ENCODE measurements at regions not wholly inside any gene's neighbourhood (a gene's known extent, or its start where the extent isn't known, plus 50 kb on each side); places are given as distances from the start of the nearest gene placed in this dataset.

GRCh38 chr1:60898987-60899386, 183.4 kb upstream of the NFIA start:
- Histone ChIP-seq H3K9me3 (ENCODE audit: low read length) (no peaks in the 10 kb centered on the region), H3K36me3 (ENCODE audit: insufficient read depth, low read length) (no peaks in the 10 kb centered on the region), H3K27ac (ENCODE audit: low read depth, low read length) (no peak overlapping the region), H3K27me3 (ENCODE audit: insufficient read depth, low read length, poor library complexity, severe bottlenecking) (no peaks in the 10 kb centered on the region), H3K4me3 (ENCODE audit: low read length) (no peak overlapping the region), H3K4me1 (ENCODE audit: insufficient read depth, low read length) (no peaks in the 10 kb centered on the region)
- Mint-ChIP-seq H3K36me3 (no peaks in the 10 kb centered on the region), H3K9me3 (no peaks in the 10 kb centered on the region), H3K4me3 (no peak overlapping the region), H3K27ac (no peak overlapping the region), H3K4me1 (no peaks in the 10 kb centered on the region), H3K27me3 (peaks cover 5 to 15% of the 10 kb centered on the region in 2 donors)
- ChIA-PET CTCF (no interaction called here), POLR2A (no interaction called here)
- no peak for DNase-seq

GRCh38 chr1:60898413-60898812, 183.9 kb upstream of the NFIA start:
- no peaks in the 10 kb centered on the region for H3K4me1 Mint-ChIP-seq
- ChIA-PET POLR2A (no interaction called here), CTCF (no interaction called here)
- no peak for DNase-seq
- Histone ChIP-seq H3K4me1 (ENCODE audit: insufficient read depth, low read length) (no peaks in the 10 kb centered on the region), H3K4me3 (ENCODE audit: low read length) (no peak overlapping the region), H3K27ac (ENCODE audit: low read depth, low read length) (no peak overlapping the region), H3K36me3 (ENCODE audit: insufficient read depth, low read length) (no peaks in the 10 kb centered on the region), H3K27me3 (ENCODE audit: insufficient read depth, low read length, poor library complexity, severe bottlenecking) (no peaks in the 10 kb centered on the region), H3K9me3 (ENCODE audit: low read length) (no peaks in the 10 kb centered on the region)
- no peaks in the 10 kb centered on the region for H3K36me3 Mint-ChIP-seq
- no peaks in the 10 kb centered on the region for H3K9me3 Mint-ChIP-seq
- no peak overlapping the region for H3K27ac Mint-ChIP-seq
- no peak overlapping the region for H3K4me3 Mint-ChIP-seq
- H3K27me3 Mint-ChIP-seq = peaks cover 5 to 16% of the 10 kb centered on the region in 2 donors

GRCh38 chr1:60896701-60897363, 185.5 kb upstream of the NFIA start:
- Mint-ChIP-seq H3K9me3 (no peaks in the 10 kb centered on the region), H3K27me3 (peaks cover 5 to 16% of the 10 kb centered on the region in 2 donors), H3K4me3 (no peak overlapping the region), H3K27ac (no peak overlapping the region), H3K4me1 (no peaks in the 10 kb centered on the region), H3K36me3 (no peaks in the 10 kb centered on the region)
- H3K4me3 ChIP-seq (ENCODE audit: low read length) = no peak overlapping the region
- no peaks in the 10 kb centered on the region for H3K27me3 ChIP-seq (ENCODE audit: insufficient read depth, low read length, poor library complexity, severe bottlenecking)
- H3K27ac ChIP-seq (ENCODE audit: low read depth, low read length) = no peak overlapping the region
- ChIA-PET POLR2A (no interaction called here), CTCF (no interaction called here)
- no peak for DNase-seq
- H3K36me3 ChIP-seq (ENCODE audit: insufficient read depth, low read length) = no peaks in the 10 kb centered on the region
- no peaks in the 10 kb centered on the region for H3K9me3 ChIP-seq (ENCODE audit: low read length)
- no peaks in the 10 kb centered on the region for H3K4me1 ChIP-seq (ENCODE audit: insufficient read depth, low read length)

- Mint-ChIP-seq H3K9me3 (no peaks in the 10 kb centered on the region), H3K27ac (no peak overlapping the region), H3K4me3 (no peak overlapping the region), H3K27me3 (peaks cover 5 to 25% of the 10 kb centered on the region in 2 donors), H3K4me1 (no peaks in the 10 kb centered on the region), H3K36me3 (no peaks in the 10 kb centered on the region)
- Histone ChIP-seq H3K4me1 (ENCODE audit: insufficient read depth, low read length) (no peaks in the 10 kb centered on the region), H3K4me3 (ENCODE audit: low read length) (no peak overlapping the region), H3K27ac (ENCODE audit: low read depth, low read length) (no peak overlapping the region), H3K9me3 (ENCODE audit: low read length) (no peaks in the 10 kb centered on the region), H3K36me3 (ENCODE audit: insufficient read depth, low read length) (no peaks in the 10 kb centered on the region), H3K27me3 (ENCODE audit: insufficient read depth, low read length, poor library complexity, severe bottlenecking) (no peaks in the 10 kb centered on the region)
- DNase-seq = no peak
- ChIA-PET POLR2A (no interaction called here), CTCF (no interaction called here)
These were observed 186.7 kb upstream of the NFIA start for GRCh38 chr1:60895701-60896100.

GRCh38 chr1:60895252-60895651, 187.1 kb upstream of the NFIA start:
- Mint-ChIP-seq H3K36me3 (no peaks in the 10 kb centered on the region), H3K27ac (peak overlapping the region in 1 of 8 donors; percentile 14), H3K27me3 (peaks cover 5 to 25% of the 10 kb centered on the region in 2 donors), H3K4me1 (no peaks in the 10 kb centered on the region), H3K9me3 (no peaks in the 10 kb centered on the region), H3K4me3 (no peak overlapping the region)
- CTCF ChIA-PET = no interaction called here
- POLR2A ChIA-PET = no interaction called here
- no peaks in the 10 kb centered on the region for H3K27me3 ChIP-seq (ENCODE audit: insufficient read depth, low read length, poor library complexity, severe bottlenecking)
- H3K36me3 ChIP-seq (ENCODE audit: insufficient read depth, low read length) = no peaks in the 10 kb centered on the region
- no peak for DNase-seq
- H3K27ac ChIP-seq (ENCODE audit: low read depth, low read length) = no peak overlapping the region
- H3K4me3 ChIP-seq (ENCODE audit: low read length) = no peak overlapping the region
- no peaks in the 10 kb centered on the region for H3K9me3 ChIP-seq (ENCODE audit: low read length)
- no peaks in the 10 kb centered on the region for H3K4me1 ChIP-seq (ENCODE audit: insufficient read depth, low read length)

- H3K36me3 Mint-ChIP-seq = no peaks in the 10 kb centered on the region
- H3K9me3 Mint-ChIP-seq = no peaks in the 10 kb centered on the region
- POLR2A ChIA-PET = no interaction called here
- H3K36me3 ChIP-seq (ENCODE audit: insufficient read depth, low read length) = no peaks in the 10 kb centered on the region
- H3K27ac ChIP-seq (ENCODE audit: low read depth, low read length) = no peak overlapping the region
- peaks cover 5 to 23% of the 10 kb centered on the region in 2 donors for H3K27me3 Mint-ChIP-seq
- no peak overlapping the region for H3K4me3 Mint-ChIP-seq
- H3K27me3 ChIP-seq (ENCODE audit: insufficient read depth, low read length, poor library complexity, severe bottlenecking) = no peaks in the 10 kb centered on the region
- no peaks in the 10 kb centered on the region for H3K9me3 ChIP-seq (ENCODE audit: low read length)
- CTCF ChIA-PET = no interaction called here
- no peak for DNase-seq
- no peak overlapping the region for H3K27ac Mint-ChIP-seq
- H3K4me1 Mint-ChIP-seq = no peaks in the 10 kb centered on the region
- H3K4me1 ChIP-seq (ENCODE audit: insufficient read depth, low read length) = no peaks in the 10 kb centered on the region
- no peak overlapping the region for H3K4me3 ChIP-seq (ENCODE audit: low read length)
These were observed 187.6 kb upstream of the NFIA start for GRCh38 chr1:60894741-60895140.

- no peaks in the 10 kb centered on the region for H3K9me3 Mint-ChIP-seq
- H3K4me3 Mint-ChIP-seq = no peak overlapping the region
- Histone ChIP-seq H3K27ac (ENCODE audit: low read depth, low read length) (no peak overlapping the region), H3K27me3 (ENCODE audit: insufficient read depth, low read length, poor library complexity, severe bottlenecking) (no peaks in the 10 kb centered on the region), H3K4me1 (ENCODE audit: insufficient read depth, low read length) (no peaks in the 10 kb centered on the region), H3K4me3 (ENCODE audit: low read length) (no peak overlapping the region), H3K36me3 (ENCODE audit: insufficient read depth, low read length) (no peaks in the 10 kb centered on the region), H3K9me3 (ENCODE audit: low read length) (no peaks in the 10 kb centered on the region)
- CTCF ChIA-PET = no interaction called here
- POLR2A ChIA-PET = no interaction called here
- H3K4me1 Mint-ChIP-seq = no peaks in the 10 kb centered on the region
- DNase-seq = no peak
- H3K27ac Mint-ChIP-seq = no peak overlapping the region
- no peaks in the 10 kb centered on the region for H3K36me3 Mint-ChIP-seq
- H3K27me3 Mint-ChIP-seq = peaks cover 5 to 19% of the 10 kb centered on the region in 2 donors
These were observed 188.2 kb upstream of the NFIA start for GRCh38 chr1:60894130-60894529.

GRCh38 chr1:60893136-60893930, 189.0 kb upstream of the NFIA start:
- no peaks in the 10 kb centered on the region for H3K4me1 ChIP-seq (ENCODE audit: insufficient read depth, low read length)
- Mint-ChIP-seq H3K4me1 (no peaks in the 10 kb centered on the region), H3K4me3 (no peak overlapping the region), H3K36me3 (no peaks in the 10 kb centered on the region), H3K9me3 (no peaks in the 10 kb centered on the region), H3K27me3 (peaks cover 6 to 19% of the 10 kb centered on the region in 2 donors), H3K27ac (no peak overlapping the region)
- H3K9me3 ChIP-seq (ENCODE audit: low read length) = no peaks in the 10 kb centered on the region
- no peak overlapping the region for H3K27ac ChIP-seq (ENCODE audit: low read depth, low read length)
- ChIA-PET CTCF (no interaction called here), POLR2A (no interaction called here)
- H3K4me3 ChIP-seq (ENCODE audit: low read length) = no peak overlapping the region
- DNase-seq = no peak
- no peaks in the 10 kb centered on the region for H3K27me3 ChIP-seq (ENCODE audit: insufficient read depth, low read length, poor library complexity, severe bottlenecking)
- H3K36me3 ChIP-seq (ENCODE audit: insufficient read depth, low read length) = no peaks in the 10 kb centered on the region

Data from CD8-positive, alpha-beta memory T cell (primary cell).